Dedifferentiated amniotic fluid mesenchymal stem cell (primary cell): ENCODE measurements at regions not wholly inside any gene's neighbourhood (a gene's known extent, or its start where the extent isn't known, plus 50 kb on each side); places are given as distances from the start of the nearest gene placed in this dataset.

Experiments used
- DNase-seq: peaks from one replicate; pipeline ENCODE4 v3.0.0-alpha.2; 2016; ENCODE audit errors: extremely low spot score

- no peak for DNase-seq
Observed at GRCh38 chr4:18285357-18285756, 263.8 kb upstream of the LCORL start.

- DNase-seq = no peak
Observed at GRCh38 chr4:18278244-18278643, 256.7 kb upstream of the LCORL start.

GRCh38 chr4:18262832-18263231, 241.3 kb upstream of the LCORL start:
- DNase-seq = no peak

GRCh38 chr4:18252052-18252451, 230.5 kb upstream of the LCORL start:
- DNase-seq = no peak

- DNase-seq = no peak
Observed at GRCh38 chr4:18250564-18250963, 229.0 kb upstream of the LCORL start.

GRCh38 chr4:18248611-18249010, 227.1 kb upstream of the LCORL start:
- DNase-seq = no peak

GRCh38 chr4:18247189-18247588, 225.6 kb upstream of the LCORL start:
- no peak for DNase-seq

GRCh38 chr4:18242919-18243693, 221.6 kb upstream of the LCORL start:
- no peak for DNase-seq

- no peak for DNase-seq
Observed at GRCh38 chr4:18241727-18242126, 220.2 kb upstream of the LCORL start.

GRCh38 chr4:18234108-18234507, 212.6 kb upstream of the LCORL start:
- DNase-seq = no peak

- DNase-seq = no peak
Observed at GRCh38 chr4:18231726-18232125, 210.2 kb upstream of the LCORL start.

- DNase-seq = no peak
Observed at GRCh38 chr4:18227880-18228279, 206.3 kb upstream of the LCORL start.

- no peak for DNase-seq
Observed at GRCh38 chr4:18214411-18215055, 193.0 kb upstream of the LCORL start.

- no peak for DNase-seq
Observed at GRCh38 chr4:18213576-18214198, 192.1 kb upstream of the LCORL start.

- no peak for DNase-seq
Observed at GRCh38 chr4:18209448-18209847, 187.9 kb upstream of the LCORL start.

GRCh38 chr4:18203966-18204365, 182.4 kb upstream of the LCORL start:
- DNase-seq = no peak

- no peak for DNase-seq
Observed at GRCh38 chr4:18202486-18202885, 180.9 kb upstream of the LCORL start.

GRCh38 chr4:18201885-18202284, 180.3 kb upstream of the LCORL start:
- DNase-seq = no peak

- DNase-seq = no peak
Observed at GRCh38 chr4:18198653-18199052, 177.1 kb upstream of the LCORL start.

GRCh38 chr4:18197467-18197866, 175.9 kb upstream of the LCORL start:
- DNase-seq = no peak

- no peak for DNase-seq
Observed at GRCh38 chr4:18194278-18194677, 172.7 kb upstream of the LCORL start.

- no peak for DNase-seq
Observed at GRCh38 chr4:18192901-18193300, 171.3 kb upstream of the LCORL start.

GRCh38 chr4:18185491-18185890, 163.9 kb upstream of the LCORL start:
- DNase-seq = no peak
